HG02943 (cell line): ENCODE measurements at regions not wholly inside any gene's neighbourhood (a gene's known extent, or its start where the extent isn't known, plus 50 kb on each side); places are given as distances from the start of the nearest gene placed in this dataset.
"Not testable (repeated sequence)": the region's sequence is repeated elsewhere in the genome, so short reads cannot be mapped to it uniquely, and the experiment has no call there.

Experiments
- ATAC-seq: cut with Tn5 transposase; IDR thresholded peaks from one replicate; pipeline ENCODE4 v1.9.1; 2021; ENCODE audit warnings: mild to moderate bottlenecking, low read depth, moderate library complexity; ENCODE audit not compliant: unreplicated experiment

- ATAC-seq, result no peak
These were observed 280.2 kb upstream of the USP25 start for GRCh38 chr21:15449556-15449955.

GRCh38 chr21:15453261-15453660, 276.5 kb upstream of the USP25 start:
- ATAC-seq, result no peak

GRCh38 chr21:15453785-15454184, 276.0 kb upstream of the USP25 start:
- ATAC-seq, result not testable (repeated sequence)

- ATAC-seq, result not testable (repeated sequence)
These were observed 274.9 kb upstream of the USP25 start for GRCh38 chr21:15454931-15455330.

- no peak for ATAC-seq
These were observed 273.8 kb upstream of the USP25 start for GRCh38 chr21:15455819-15456462.

GRCh38 chr21:15457965-15458364, 271.8 kb upstream of the USP25 start:
- ATAC-seq, result no peak

GRCh38 chr21:15462092-15462491, 267.7 kb upstream of the USP25 start:
- ATAC-seq, result no peak

- no peak for ATAC-seq
These were observed 263.5 kb upstream of the USP25 start for GRCh38 chr21:15466329-15466728.

- no peak for ATAC-seq
These were observed 261.4 kb upstream of the USP25 start for GRCh38 chr21:15468368-15468767.

- no peak for ATAC-seq
These were observed 257.4 kb upstream of the USP25 start for GRCh38 chr21:15472108-15473040.

- not testable (repeated sequence) for ATAC-seq
These were observed 252.0 kb upstream of the USP25 start for GRCh38 chr21:15477773-15478172.

- no peak for ATAC-seq
These were observed 249.6 kb upstream of the USP25 start for GRCh38 chr21:15480160-15480559.

- peak; percentile 94 for ATAC-seq
These were observed 246.5 kb upstream of the USP25 start for GRCh38 chr21:15483138-15483780.

GRCh38 chr21:15486460-15487195, 243.2 kb upstream of the USP25 start:
- ATAC-seq, result no peak

GRCh38 chr21:15487196-15487550, 242.6 kb upstream of the USP25 start:
- no peak for ATAC-seq

- ATAC-seq, result no peak
These were observed 238.7 kb upstream of the USP25 start for GRCh38 chr21:15491100-15491499.

- no peak for ATAC-seq
These were observed 236.1 kb upstream of the USP25 start for GRCh38 chr21:15493646-15494045.

- ATAC-seq, result no peak
These were observed 235.3 kb upstream of the USP25 start for GRCh38 chr21:15494481-15494880.

- no peak for ATAC-seq
These were observed 233.8 kb upstream of the USP25 start for GRCh38 chr21:15495965-15496364.

- no peak for ATAC-seq
These were observed 232.9 kb upstream of the USP25 start for GRCh38 chr21:15496911-15497310.

GRCh38 chr21:15498455-15498854, 231.3 kb upstream of the USP25 start:
- no peak for ATAC-seq
